ENCODE measurements at regions not wholly inside any gene's neighbourhood (a gene's known extent, or its start where the extent isn't known, plus 50 kb on each side); places are given as distances from the start of the nearest gene placed in this dataset.

DNA sequence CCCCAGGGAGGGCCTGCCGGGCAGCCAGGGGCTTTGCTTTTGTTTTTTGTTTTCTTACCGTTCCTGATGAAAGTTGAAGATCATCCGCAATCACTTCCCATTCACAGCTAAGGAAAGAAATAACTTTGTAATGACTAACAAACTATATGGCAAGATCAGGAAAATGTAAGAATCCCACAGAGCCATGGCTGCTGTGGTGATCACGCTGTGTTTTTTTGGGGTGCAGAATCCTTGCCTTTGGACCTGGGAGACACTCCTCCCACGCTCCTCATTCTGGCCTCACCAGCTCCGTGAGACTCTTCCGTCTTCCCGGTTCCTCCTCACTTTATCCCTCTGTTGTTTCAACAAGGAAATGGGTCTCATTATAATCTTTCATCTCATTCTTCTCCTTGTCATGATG is 443.0 kb upstream of the MGMT start:
- TF ChIP-seq, protein P1, sequence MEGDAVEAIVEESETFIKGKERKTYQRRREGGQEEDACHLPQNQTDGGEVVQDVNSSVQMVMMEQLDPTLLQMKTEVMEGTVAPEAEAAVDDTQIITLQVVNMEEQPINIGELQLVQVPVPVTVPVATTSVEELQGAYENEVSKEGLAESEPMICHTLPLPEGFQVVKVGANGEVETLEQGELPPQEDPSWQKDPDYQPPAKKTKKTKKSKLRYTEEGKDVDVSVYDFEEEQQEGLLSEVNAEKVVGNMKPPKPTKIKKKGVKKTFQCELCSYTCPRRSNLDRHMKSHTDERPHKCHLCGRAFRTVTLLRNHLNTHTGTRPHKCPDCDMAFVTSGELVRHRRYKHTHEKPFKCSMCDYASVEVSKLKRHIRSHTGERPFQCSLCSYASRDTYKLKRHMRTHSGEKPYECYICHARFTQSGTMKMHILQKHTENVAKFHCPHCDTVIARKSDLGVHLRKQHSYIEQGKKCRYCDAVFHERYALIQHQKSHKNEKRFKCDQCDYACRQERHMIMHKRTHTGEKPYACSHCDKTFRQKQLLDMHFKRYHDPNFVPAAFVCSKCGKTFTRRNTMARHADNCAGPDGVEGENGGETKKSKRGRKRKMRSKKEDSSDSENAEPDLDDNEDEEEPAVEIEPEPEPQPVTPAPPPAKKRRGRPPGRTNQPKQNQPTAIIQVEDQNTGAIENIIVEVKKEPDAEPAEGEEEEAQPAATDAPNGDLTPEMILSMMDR (IDR thresholded peaks at IDR 0.05; ENCODE audit: low read length) = no peak
- no peak for TF ChIP-seq EZH2 (IDR thresholded peaks at IDR 0.05; ENCODE audit: borderline replicate concordance, low read length)
